Keratinocyte (primary cell): ENCODE measurements at regions not wholly inside any gene's neighbourhood (a gene's known extent, or its start where the extent isn't known, plus 50 kb on each side); places are given as distances from the start of the nearest gene placed in this dataset.

Experiments
- EZH2 ChIP-seq: IDR thresholded peaks from one replicate; pipeline ENCODE4 v1.6.1; 2012; ENCODE audit warnings: inconsistent platforms, mild to moderate bottlenecking, low read length, moderate library complexity
- TF ChIP-seq, protein P1 (sequence below), 3 experiments: IDR thresholded peaks in 1 of 3; conservative IDR thresholded peaks in 1 of 3; optimal IDR thresholded peaks in 1 of 3; 2 replicates in 2 of 3; 3 replicates in 1 of 3; pipeline versions ENCODE3 to v1.5.1; 2011; ENCODE audit warnings: low read length in 3 of 3, mild to moderate bottlenecking in 3 of 3, moderate library complexity in 2 of 3, control low read depth in 1 of 3, inconsistent platforms in 1 of 3; ENCODE audit not compliant: insufficient read depth in 2 of 3; ENCODE audit errors: extremely low read depth in 1 of 3

DNA sequence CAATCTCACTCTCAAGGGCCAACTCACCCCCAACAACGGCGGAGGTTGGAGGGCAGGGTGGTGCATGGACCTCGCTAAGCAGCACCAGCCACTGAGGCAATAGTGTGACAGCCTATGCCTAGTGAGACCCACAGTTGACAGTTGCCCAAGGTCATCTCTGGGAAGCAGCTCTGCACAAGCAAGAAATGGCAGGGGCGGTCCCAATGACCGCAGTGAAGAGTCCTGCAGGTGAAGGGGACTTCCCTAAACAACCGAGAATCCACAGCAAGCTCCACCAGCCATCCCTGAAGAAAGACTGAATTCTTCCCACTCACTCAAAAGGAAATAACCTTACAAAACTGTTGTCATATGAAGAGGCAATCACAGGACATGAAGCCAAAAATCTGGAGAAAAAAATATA is 313.4 kb upstream of the ID2 start:
- no peak for TF ChIP-seq EZH2
- TF ChIP-seq, protein P1, sequence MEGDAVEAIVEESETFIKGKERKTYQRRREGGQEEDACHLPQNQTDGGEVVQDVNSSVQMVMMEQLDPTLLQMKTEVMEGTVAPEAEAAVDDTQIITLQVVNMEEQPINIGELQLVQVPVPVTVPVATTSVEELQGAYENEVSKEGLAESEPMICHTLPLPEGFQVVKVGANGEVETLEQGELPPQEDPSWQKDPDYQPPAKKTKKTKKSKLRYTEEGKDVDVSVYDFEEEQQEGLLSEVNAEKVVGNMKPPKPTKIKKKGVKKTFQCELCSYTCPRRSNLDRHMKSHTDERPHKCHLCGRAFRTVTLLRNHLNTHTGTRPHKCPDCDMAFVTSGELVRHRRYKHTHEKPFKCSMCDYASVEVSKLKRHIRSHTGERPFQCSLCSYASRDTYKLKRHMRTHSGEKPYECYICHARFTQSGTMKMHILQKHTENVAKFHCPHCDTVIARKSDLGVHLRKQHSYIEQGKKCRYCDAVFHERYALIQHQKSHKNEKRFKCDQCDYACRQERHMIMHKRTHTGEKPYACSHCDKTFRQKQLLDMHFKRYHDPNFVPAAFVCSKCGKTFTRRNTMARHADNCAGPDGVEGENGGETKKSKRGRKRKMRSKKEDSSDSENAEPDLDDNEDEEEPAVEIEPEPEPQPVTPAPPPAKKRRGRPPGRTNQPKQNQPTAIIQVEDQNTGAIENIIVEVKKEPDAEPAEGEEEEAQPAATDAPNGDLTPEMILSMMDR (optimal IDR thresholded peaks at IDR 0.05 in 1 of 3, IDR thresholded peaks at IDR 0.05 in 1 of 3, conservative IDR thresholded peaks at IDR 0.05 in 1 of 3; ENCODE audit: extremely low read depth in 1 of 3, insufficient read depth in 2 of 3, low read length in 3 of 3) = no peak
